ENCODE measurements at regions not wholly inside any gene's neighbourhood (a gene's known extent, or its start where the extent isn't known, plus 50 kb on each side); places are given as distances from the start of the nearest gene placed in this dataset.
A peak's percentile ranks its signal among the peaks of the same experiment; 100 is the strongest.
"Not testable (repeated sequence)": the region's sequence is repeated elsewhere in the genome, so short reads cannot be mapped to it uniquely, and the experiment has no call there.

DNA sequence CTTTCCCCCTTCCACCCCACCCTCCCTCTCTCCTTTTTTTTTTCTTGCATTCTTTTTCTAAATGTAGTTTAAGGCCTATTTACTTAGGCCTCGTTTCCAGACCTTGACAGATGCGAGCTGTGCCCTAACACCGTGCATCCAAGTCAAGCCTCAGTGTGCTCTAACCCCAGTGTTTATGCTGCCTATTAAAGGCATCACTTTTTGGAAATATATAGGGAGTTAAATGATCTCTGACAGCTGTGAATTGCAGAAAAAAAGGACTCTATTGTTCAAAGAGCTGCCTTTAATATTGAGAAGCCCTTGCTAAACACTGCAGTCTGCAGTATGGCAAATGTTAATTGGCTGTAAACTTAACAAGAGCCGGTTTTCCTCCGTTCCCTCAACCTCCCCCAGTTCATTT lies 270.4 kb upstream of the TUT7 start:
- WGBS (ENCODE audit: insufficient coverage) = no CpG with 5 or more reads among the region's 5 CpGs
- Histone ChIP-seq H3K4me1 (ENCODE audit: control insufficient read depth, insufficient read depth, low read length) (no peaks in the 10 kb centered on the region), H3K4me3 (ENCODE audit: low read length) (no peak overlapping the region), H3K36me3 (ENCODE audit: control insufficient read depth, insufficient read depth, low read length) (no peaks in the 10 kb centered on the region), H3K9me3 (replicated peaks; ENCODE audit: control insufficient read depth, low read depth, low read length) (no peaks in the 10 kb centered on the region), H3K27me3 (ENCODE audit: control insufficient read depth, insufficient read depth, low read length) (no peaks in the 10 kb centered on the region), H3K27ac (ENCODE audit: low read length) (peak overlapping the region; percentile 45)
- DNase-seq = peak; percentile 48

DNA sequence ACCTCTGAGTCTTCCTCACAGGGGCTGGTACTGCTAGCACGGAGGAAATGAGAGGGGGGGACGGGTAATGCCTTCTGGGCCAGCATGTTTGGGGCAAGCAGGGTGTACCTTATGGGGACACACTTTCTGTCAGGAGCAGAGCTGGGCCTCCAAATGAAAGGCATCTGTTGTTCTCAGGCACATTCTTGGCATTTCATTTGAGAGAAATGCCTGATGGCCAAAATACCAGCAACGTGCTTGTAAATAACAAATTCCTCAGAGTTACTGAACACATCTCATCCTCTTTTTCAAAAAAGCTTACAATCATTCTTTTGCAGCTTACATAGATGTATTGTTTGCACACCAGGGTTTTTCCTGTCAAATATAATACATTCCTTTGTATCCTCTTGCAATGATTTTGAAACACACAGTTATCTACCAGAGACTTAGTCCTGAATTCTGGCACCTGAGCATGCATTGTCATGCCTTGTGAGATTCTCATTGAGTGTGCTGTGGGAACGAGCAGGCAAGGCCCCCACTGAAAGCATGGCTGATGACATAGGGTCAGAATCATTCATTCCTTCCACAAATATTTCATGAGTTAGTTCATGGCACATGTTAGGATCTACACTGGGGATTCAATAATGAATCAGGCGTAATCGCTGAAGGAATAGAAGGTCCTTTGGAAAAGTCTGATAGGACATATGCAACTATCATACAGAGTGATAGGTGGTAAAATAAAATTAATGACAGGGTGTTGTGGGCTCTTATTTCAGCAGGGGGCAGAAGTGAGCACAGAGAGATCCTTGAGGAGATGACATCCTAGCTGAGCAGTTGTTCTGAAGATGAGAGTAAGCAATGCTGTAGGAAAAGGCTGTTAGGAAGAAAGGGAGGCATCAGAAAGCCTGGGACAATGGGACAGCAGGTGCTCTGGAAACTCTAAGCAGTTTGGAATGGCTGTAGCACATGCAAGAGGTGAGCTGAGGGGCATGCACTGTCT lies 260.9 kb upstream of the TUT7 start:
- WGBS (ENCODE audit: insufficient coverage) = 68% methylated on average over 3 of the region's 6 CpGs
- Histone ChIP-seq H3K27me3 (ENCODE audit: control insufficient read depth, insufficient read depth, low read length) (no peaks in the 10 kb centered on the region), H3K4me3 (ENCODE audit: low read length) (no peak overlapping the region), H3K36me3 (ENCODE audit: control insufficient read depth, insufficient read depth, low read length) (no peaks in the 10 kb centered on the region), H3K4me1 (ENCODE audit: control insufficient read depth, insufficient read depth, low read length) (peaks cover 14% of the 10 kb centered on the region), H3K9me3 (replicated peaks; ENCODE audit: control insufficient read depth, low read depth, low read length) (no peaks in the 10 kb centered on the region), H3K27ac (ENCODE audit: low read length) (peak overlapping the region; percentile 18)
- peak; percentile 54 for DNase-seq

DNA sequence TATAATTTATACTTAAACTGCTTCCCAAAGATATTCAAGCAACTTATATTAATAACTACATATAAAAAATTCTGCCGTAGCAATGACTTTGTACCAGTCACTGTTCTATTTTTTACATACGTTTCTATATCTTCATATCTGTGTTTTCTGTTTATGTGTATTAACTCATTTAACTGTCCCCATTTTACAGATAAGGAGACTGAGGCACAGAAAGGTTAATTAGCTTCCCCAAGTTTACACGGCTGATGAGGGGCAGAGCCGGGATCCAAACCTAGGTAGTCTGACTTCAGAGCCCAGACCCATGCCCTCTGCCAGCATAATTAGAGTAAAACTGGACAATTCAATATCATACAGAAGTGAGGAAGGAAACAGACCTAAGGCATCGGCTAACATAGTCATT lies 259.7 kb upstream of the TUT7 start:
- no peaks in the 10 kb centered on the region for H3K9me3 ChIP-seq (replicated peaks; ENCODE audit: control insufficient read depth, low read depth, low read length)
- no peak overlapping the region for H3K27ac ChIP-seq (ENCODE audit: low read length)
- DNase-seq = no peak
- peaks cover 14% of the 10 kb centered on the region for H3K4me1 ChIP-seq (ENCODE audit: control insufficient read depth, insufficient read depth, low read length)
- H3K4me3 ChIP-seq (ENCODE audit: low read length) = no peak overlapping the region
- no peaks in the 10 kb centered on the region for H3K36me3 ChIP-seq (ENCODE audit: control insufficient read depth, insufficient read depth, low read length)
- no CpG with 5 or more reads among the region's 5 CpGs for WGBS (ENCODE audit: insufficient coverage)
- H3K27me3 ChIP-seq (ENCODE audit: control insufficient read depth, insufficient read depth, low read length) = no peaks in the 10 kb centered on the region

DNA sequence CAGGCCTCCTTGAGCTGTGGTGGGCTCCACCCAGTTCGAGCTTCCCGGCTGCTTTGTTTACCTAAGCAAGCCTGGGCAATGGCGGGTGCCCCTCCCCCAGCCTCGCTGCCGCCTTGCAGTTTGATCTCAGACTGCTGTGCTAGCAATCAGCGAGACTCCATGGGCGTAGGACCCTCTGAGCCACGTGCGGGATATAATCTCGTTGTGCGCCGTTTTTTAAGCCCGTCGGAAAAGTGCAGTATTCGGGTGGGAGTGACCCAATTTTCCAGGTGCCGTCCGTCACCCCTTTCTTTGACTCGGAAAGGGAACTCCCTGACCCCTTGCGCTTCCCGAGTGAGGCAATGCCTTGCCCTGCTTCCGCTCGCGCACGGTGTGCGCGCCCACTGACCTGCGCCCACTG lies 257.3 kb upstream of the TUT7 start:
- peaks cover 11% of the 10 kb centered on the region for H3K4me1 ChIP-seq (ENCODE audit: control insufficient read depth, insufficient read depth, low read length)
- not testable (repeated sequence) for H3K36me3 ChIP-seq (ENCODE audit: control insufficient read depth, insufficient read depth, low read length); H3K27ac ChIP-seq (ENCODE audit: low read length); H3K4me3 ChIP-seq (ENCODE audit: low read length); DNase-seq; H3K27me3 ChIP-seq (ENCODE audit: control insufficient read depth, insufficient read depth, low read length); H3K9me3 ChIP-seq (replicated peaks; ENCODE audit: control insufficient read depth, low read depth, low read length)
- 85% methylated on average over 13 of the region's 27 CpGs for WGBS (ENCODE audit: insufficient coverage)

DNA sequence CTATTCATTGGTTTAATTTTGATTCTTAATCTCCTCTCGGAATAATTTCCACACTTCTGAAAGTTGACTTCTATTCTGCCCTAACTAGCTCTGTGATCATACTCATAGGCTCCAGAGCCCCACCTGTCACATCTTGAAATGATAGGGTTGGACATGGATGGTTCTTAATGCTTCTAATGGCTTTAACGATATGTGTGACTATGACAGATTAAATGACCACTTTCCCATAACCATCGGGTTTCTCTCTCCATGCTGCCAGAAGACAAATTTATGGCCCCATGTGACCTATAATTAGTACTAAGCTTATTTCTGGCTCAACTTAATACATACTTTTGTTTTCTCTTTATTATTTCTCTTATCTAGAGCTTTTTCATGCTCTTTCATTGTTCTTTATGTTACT lies 251.1 kb upstream of the TUT7 start:
- no peak for DNase-seq
- peaks cover 13% of the 10 kb centered on the region for H3K4me1 ChIP-seq (ENCODE audit: control insufficient read depth, insufficient read depth, low read length)
- H3K27ac ChIP-seq (ENCODE audit: low read length) = no peak overlapping the region
- H3K27me3 ChIP-seq (ENCODE audit: control insufficient read depth, insufficient read depth, low read length) = no peaks in the 10 kb centered on the region
- no peaks in the 10 kb centered on the region for H3K36me3 ChIP-seq (ENCODE audit: control insufficient read depth, insufficient read depth, low read length)
- WGBS (ENCODE audit: insufficient coverage) = no CpG with 5 or more reads among the region's 3 CpGs
- no peaks in the 10 kb centered on the region for H3K9me3 ChIP-seq (replicated peaks; ENCODE audit: control insufficient read depth, low read depth, low read length)
- H3K4me3 ChIP-seq (ENCODE audit: low read length) = no peak overlapping the region

DNA sequence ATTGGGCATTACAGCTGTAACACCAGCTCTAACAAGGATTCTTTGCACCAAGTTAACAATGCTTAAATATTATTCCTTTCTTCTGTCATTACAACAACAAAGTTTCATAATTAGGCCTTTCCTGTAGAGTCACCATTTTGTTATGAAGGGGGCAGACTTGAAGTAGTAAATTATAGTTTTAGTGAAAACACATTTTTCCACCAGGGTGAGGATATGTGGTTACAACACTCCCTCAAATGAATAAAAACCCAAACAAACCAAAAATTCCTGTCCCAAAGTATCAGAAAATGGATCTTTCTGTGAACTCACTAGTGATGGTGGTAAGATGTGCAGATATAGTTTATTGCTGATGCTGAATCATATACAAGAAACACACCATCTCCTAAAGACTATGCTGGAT lies 250.5 kb upstream of the TUT7 start:
- no peaks in the 10 kb centered on the region for H3K9me3 ChIP-seq (replicated peaks; ENCODE audit: control insufficient read depth, low read depth, low read length)
- H3K27ac ChIP-seq (ENCODE audit: low read length) = no peak overlapping the region
- no peaks in the 10 kb centered on the region for H3K36me3 ChIP-seq (ENCODE audit: control insufficient read depth, insufficient read depth, low read length)
- DNase-seq = no peak
- H3K27me3 ChIP-seq (ENCODE audit: control insufficient read depth, insufficient read depth, low read length) = no peaks in the 10 kb centered on the region
- no peak overlapping the region for H3K4me3 ChIP-seq (ENCODE audit: low read length)
- H3K4me1 ChIP-seq (ENCODE audit: control insufficient read depth, insufficient read depth, low read length) = peaks cover 16% of the 10 kb centered on the region

DNA sequence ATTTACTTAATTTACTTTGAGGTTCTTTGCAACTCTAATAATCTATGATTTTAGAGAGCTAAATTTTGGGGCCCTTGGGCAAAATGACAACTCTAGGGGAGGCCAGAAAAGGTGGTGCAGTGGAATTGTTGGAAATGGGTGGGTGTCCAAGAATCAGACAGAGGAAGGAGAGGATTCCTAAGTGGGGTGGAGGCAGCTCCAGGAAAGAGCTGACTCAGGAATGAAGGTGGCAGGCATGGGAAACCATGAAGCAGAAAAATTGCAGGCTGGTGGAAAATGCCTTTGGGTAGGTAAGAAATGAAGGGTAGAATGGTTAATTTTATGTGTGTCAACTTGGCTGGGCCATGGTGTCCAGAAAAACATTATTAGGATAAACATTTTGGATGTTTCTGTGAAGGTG lies 248.5 kb upstream of the TUT7 start:
- Histone ChIP-seq H3K27me3 (ENCODE audit: control insufficient read depth, insufficient read depth, low read length) (no peaks in the 10 kb centered on the region), H3K9me3 (replicated peaks; ENCODE audit: control insufficient read depth, low read depth, low read length) (no peaks in the 10 kb centered on the region), H3K36me3 (ENCODE audit: control insufficient read depth, insufficient read depth, low read length) (no peaks in the 10 kb centered on the region), H3K27ac (ENCODE audit: low read length) (no peak overlapping the region), H3K4me3 (ENCODE audit: low read length) (no peak overlapping the region), H3K4me1 (ENCODE audit: control insufficient read depth, insufficient read depth, low read length) (peaks cover 29% of the 10 kb centered on the region)
- DNase-seq = no peak

DNA sequence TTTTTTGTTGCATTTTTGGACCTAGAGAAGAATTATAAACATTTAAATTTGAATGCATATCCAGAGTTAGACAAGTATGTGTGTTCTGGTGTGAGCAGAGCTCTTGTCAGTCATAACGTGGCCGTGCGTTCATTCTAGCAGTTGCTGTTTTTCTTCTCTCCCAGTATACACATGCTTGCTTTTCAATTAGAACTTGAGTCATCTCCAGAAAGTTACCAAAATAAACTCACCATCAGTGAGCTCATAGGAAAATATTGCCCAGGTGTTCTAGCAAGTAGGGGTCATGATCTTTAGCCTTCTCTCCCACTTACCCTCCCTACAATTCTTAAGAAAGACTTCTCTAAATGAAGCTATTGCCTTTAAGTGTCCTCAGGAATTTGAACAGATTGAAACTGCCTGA lies 247.5 kb upstream of the TUT7 start:
- Histone ChIP-seq H3K4me1 (ENCODE audit: control insufficient read depth, insufficient read depth, low read length) (peaks cover 29% of the 10 kb centered on the region), H3K9me3 (replicated peaks; ENCODE audit: control insufficient read depth, low read depth, low read length) (peaks cover 2% of the 10 kb centered on the region), H3K4me3 (ENCODE audit: low read length) (no peak overlapping the region), H3K27me3 (ENCODE audit: control insufficient read depth, insufficient read depth, low read length) (no peaks in the 10 kb centered on the region), H3K27ac (ENCODE audit: low read length) (no peak overlapping the region), H3K36me3 (ENCODE audit: control insufficient read depth, insufficient read depth, low read length) (no peaks in the 10 kb centered on the region)
- no CpG with 5 or more reads among the region's 3 CpGs for WGBS (ENCODE audit: insufficient coverage)
- peak; percentile 49 for DNase-seq

DNA sequence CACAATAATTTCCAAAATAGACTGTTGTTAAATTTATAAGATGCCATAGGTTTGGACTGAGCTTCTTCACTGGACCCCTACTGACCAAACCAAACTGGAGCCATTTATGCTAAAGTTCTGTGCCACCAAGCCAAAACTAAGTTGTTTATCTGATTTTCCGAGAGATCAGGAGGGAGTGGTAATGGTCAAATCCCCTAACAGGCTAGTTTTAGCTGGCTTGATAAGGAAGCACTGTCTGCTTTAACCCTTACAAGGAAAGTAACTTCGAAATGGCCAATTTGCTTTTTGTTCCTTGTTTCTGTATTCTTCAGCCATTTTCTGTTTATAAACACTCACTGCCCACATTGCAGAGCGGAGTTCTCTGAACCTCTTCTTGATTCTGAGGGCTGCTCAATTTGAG lies 246.8 kb upstream of the TUT7 start:
- Histone ChIP-seq H3K9me3 (replicated peaks; ENCODE audit: control insufficient read depth, low read depth, low read length) (peaks cover 2% of the 10 kb centered on the region), H3K27ac (ENCODE audit: low read length) (peak overlapping the region; percentile 78), H3K4me3 (ENCODE audit: low read length) (no peak overlapping the region), H3K27me3 (ENCODE audit: control insufficient read depth, insufficient read depth, low read length) (no peaks in the 10 kb centered on the region), H3K4me1 (ENCODE audit: control insufficient read depth, insufficient read depth, low read length) (peaks cover 29% of the 10 kb centered on the region), H3K36me3 (ENCODE audit: control insufficient read depth, insufficient read depth, low read length) (no peaks in the 10 kb centered on the region)
- no peak for DNase-seq
- 20% methylated on average over 1 of the region's 3 CpGs for whole genome bisulfite sequencing (ENCODE audit: insufficient coverage)

DNA sequence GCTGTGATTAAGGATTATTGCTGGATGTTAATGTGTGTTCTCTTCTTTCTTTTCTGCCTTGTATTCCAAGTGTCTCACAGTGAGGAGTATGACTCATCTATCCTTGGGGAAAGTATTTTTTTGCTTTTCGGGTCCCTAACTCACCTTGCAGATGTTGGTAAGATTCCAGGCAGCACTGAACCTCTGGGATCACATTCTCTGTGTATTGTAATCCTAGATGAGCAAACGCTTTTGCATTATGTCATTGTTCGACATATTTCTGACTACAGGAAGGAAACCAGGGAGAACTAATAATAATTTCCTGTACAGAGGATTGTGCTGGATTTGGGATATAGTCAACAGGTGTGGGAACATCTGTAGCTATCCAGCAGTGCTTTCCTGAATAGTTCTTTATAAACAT lies 246.1 kb upstream of the TUT7 start:
- H3K27me3 ChIP-seq (ENCODE audit: control insufficient read depth, insufficient read depth, low read length) = no peaks in the 10 kb centered on the region
- peak; percentile 89 for DNase-seq
- H3K36me3 ChIP-seq (ENCODE audit: control insufficient read depth, insufficient read depth, low read length) = no peaks in the 10 kb centered on the region
- peak overlapping the region; percentile 78 for H3K27ac ChIP-seq (ENCODE audit: low read length)
- peaks cover 2% of the 10 kb centered on the region for H3K9me3 ChIP-seq (replicated peaks; ENCODE audit: control insufficient read depth, low read depth, low read length)
- no peak overlapping the region for H3K4me3 ChIP-seq (ENCODE audit: low read length)
- H3K4me1 ChIP-seq (ENCODE audit: control insufficient read depth, insufficient read depth, low read length) = peaks cover 29% of the 10 kb centered on the region
- WGBS (ENCODE audit: insufficient coverage) = 0% methylated on average over 1 of the region's 3 CpGs

DNA sequence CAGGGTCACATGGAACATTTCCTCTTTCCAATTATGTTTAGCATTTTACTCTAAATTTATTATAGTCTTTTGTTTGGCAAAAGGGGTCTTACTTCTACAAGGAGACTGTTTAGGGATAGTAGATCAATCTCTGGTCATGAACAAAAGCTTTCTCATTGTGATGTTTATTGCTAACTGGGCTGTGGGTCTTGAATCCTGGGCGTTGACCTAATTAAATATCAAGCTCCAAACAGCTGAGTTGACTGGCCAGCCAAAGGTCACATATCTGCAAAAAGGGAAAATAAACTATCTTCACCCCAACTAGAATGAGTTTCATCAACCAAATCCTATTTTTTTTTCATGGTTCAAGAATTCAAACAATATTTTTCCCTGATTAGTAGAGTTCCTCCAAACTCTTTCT lies 245.4 kb upstream of the TUT7 start:
- H3K27me3 ChIP-seq (ENCODE audit: control insufficient read depth, insufficient read depth, low read length) = no peaks in the 10 kb centered on the region
- WGBS (ENCODE audit: insufficient coverage) = 20% methylated on average over 1 of the region's 1 CpG
- no peaks in the 10 kb centered on the region for H3K36me3 ChIP-seq (ENCODE audit: control insufficient read depth, insufficient read depth, low read length)
- peaks cover 29% of the 10 kb centered on the region for H3K4me1 ChIP-seq (ENCODE audit: control insufficient read depth, insufficient read depth, low read length)
- peak overlapping the region; percentile 78 for H3K27ac ChIP-seq (ENCODE audit: low read length)
- DNase-seq = peak; percentile 86
- no peak overlapping the region for H3K4me3 ChIP-seq (ENCODE audit: low read length)
- peaks cover 2% of the 10 kb centered on the region for H3K9me3 ChIP-seq (replicated peaks; ENCODE audit: control insufficient read depth, low read depth, low read length)
